ENCODE measurements at regions not wholly inside any gene's neighbourhood (a gene's known extent, or its start where the extent isn't known, plus 50 kb on each side); places are given as distances from the start of the nearest gene placed in this dataset.

DNA sequence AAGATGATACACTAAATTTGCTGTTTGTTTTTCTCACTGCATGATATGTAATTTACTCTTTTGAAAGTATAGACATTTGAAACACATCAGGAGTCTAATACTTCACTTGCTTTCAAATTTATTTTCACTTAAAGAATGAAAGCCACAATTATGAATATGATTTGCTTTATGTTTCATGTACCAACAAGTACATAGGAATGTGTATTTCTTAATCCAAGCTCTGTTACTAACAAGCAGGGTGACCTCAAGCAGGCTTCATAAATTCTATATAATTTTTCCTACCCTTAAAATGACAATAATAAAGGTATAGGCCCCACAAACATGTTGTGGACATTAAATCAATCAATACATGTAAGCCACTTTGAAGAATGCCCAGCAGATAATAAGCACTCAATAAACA is 170.2 kb upstream of the P2RY1 start:
- Histone ChIP-seq H3K4me2 (ENCODE audit: low read length, poor library complexity, severe bottlenecking) (no peak overlapping the region), H3K14ac (ENCODE audit: low read length in 2 of 2) (no peak overlapping the region), H3K27ac (ENCODE audit: low read length, poor library complexity, severe bottlenecking) (no peak overlapping the region)

GRCh38 chr3:152667267-152667666 is 167.7 kb upstream of the P2RY1 start:
- Histone ChIP-seq H4K8ac (ENCODE audit: low read length) (no peak overlapping the region), H3K14ac (ENCODE audit: low read length in 2 of 2) (no peak overlapping the region), H2AK5ac (ENCODE audit: low read length, severe bottlenecking) (no peak overlapping the region), H2BK5ac (ENCODE audit: low read depth, low read length, poor library complexity, severe bottlenecking) (no peak overlapping the region), H4K91ac (ENCODE audit: low read length) (no peak overlapping the region), H3K79me1 (replicated peaks; ENCODE audit: low read length, poor library complexity, severe bottlenecking) (no peaks in the 10 kb centered on the region), H2BK15ac (ENCODE audit: low read depth, poor library complexity, severe bottlenecking) (no peak overlapping the region), H3K27me3 (ENCODE audit: control insufficient read depth in 1 of 2, insufficient read depth in 1 of 2, low read length in 2 of 2) (no peaks in the 10 kb centered on the region), H2BK12ac (ENCODE audit: low read length in 2 of 2) (no peak overlapping the region), H3K4me1 (ENCODE audit: control insufficient read depth, insufficient read depth, low read depth, low read length) (no peaks in the 10 kb centered on the region), H3K9me3 (ENCODE audit: control insufficient read depth, low read length) (no peaks in the 10 kb centered on the region), H2AFZ (ENCODE audit: low read depth, low read length) (no peak overlapping the region), H2BK120ac (ENCODE audit: low read depth, low read length) (no peak overlapping the region), H3K23ac (ENCODE audit: low read length in 2 of 2) (no peak overlapping the region), H3K4me2 (ENCODE audit: low read length, poor library complexity, severe bottlenecking) (no peak overlapping the region), H3K36me3 (ENCODE audit: control insufficient read depth in 1 of 2, insufficient read depth in 2 of 2, low read depth in 1 of 2, low read length in 2 of 2) (no peaks in the 10 kb centered on the region), H3K9ac (ENCODE audit: low read length) (no peak overlapping the region), H3K18ac (ENCODE audit: low read depth in 1 of 2, low read length in 2 of 2) (no peak overlapping the region), H3K4me3 (ENCODE audit: insufficient read depth in 1 of 2, low read depth in 1 of 2, low read length in 2 of 2) (no peak overlapping the region), H3K27ac (ENCODE audit: low read length, poor library complexity, severe bottlenecking) (no peak overlapping the region), H3K4ac (ENCODE audit: low read depth in 1 of 2, low read length in 2 of 2) (no peak overlapping the region)
- no peak for DNase-seq

More for the DNA sequence above, 170.2 kb upstream of the P2RY1 start:
- no peak overlapping the region for H2BK5ac ChIP-seq (ENCODE audit: low read depth, low read length, poor library complexity, severe bottlenecking)
- H3K23ac ChIP-seq (ENCODE audit: low read length in 2 of 2): no peak overlapping the region
- no peak overlapping the region for H3K4me3 ChIP-seq (ENCODE audit: insufficient read depth in 1 of 2, low read depth in 1 of 2, low read length in 2 of 2)
- no peak overlapping the region for H3K9ac ChIP-seq (ENCODE audit: low read length)
- H3K36me3 ChIP-seq (ENCODE audit: control insufficient read depth in 1 of 2, insufficient read depth in 2 of 2, low read depth in 1 of 2, low read length in 2 of 2): no peaks in the 10 kb centered on the region
- H3K4ac ChIP-seq (ENCODE audit: low read depth in 1 of 2, low read length in 2 of 2): no peak overlapping the region
- no peak overlapping the region for H4K8ac ChIP-seq (ENCODE audit: low read length)
- no peak overlapping the region for H2BK12ac ChIP-seq (ENCODE audit: low read length in 2 of 2)
- H3K18ac ChIP-seq (ENCODE audit: low read depth in 1 of 2, low read length in 2 of 2): no peak overlapping the region
- peaks cover 4% of the 10 kb centered on the region for H3K9me3 ChIP-seq (ENCODE audit: control insufficient read depth, low read length)
- H2BK15ac ChIP-seq (ENCODE audit: low read depth, poor library complexity, severe bottlenecking): no peak overlapping the region
- no peaks in the 10 kb centered on the region for H3K27me3 ChIP-seq (ENCODE audit: control insufficient read depth in 1 of 2, insufficient read depth in 1 of 2, low read length in 2 of 2)
- no peak overlapping the region for H2AFZ ChIP-seq (ENCODE audit: low read depth, low read length)
- H4K91ac ChIP-seq (ENCODE audit: low read length): no peak overlapping the region
- H3K79me1 ChIP-seq (replicated peaks; ENCODE audit: low read length, poor library complexity, severe bottlenecking): no peaks in the 10 kb centered on the region
- no peaks in the 10 kb centered on the region for H3K4me1 ChIP-seq (ENCODE audit: control insufficient read depth, insufficient read depth, low read depth, low read length)
- H2BK120ac ChIP-seq (ENCODE audit: low read depth, low read length): no peak overlapping the region
- no peak for DNase-seq
- no peak overlapping the region for H2AK5ac ChIP-seq (ENCODE audit: low read length, severe bottlenecking)

DNA sequence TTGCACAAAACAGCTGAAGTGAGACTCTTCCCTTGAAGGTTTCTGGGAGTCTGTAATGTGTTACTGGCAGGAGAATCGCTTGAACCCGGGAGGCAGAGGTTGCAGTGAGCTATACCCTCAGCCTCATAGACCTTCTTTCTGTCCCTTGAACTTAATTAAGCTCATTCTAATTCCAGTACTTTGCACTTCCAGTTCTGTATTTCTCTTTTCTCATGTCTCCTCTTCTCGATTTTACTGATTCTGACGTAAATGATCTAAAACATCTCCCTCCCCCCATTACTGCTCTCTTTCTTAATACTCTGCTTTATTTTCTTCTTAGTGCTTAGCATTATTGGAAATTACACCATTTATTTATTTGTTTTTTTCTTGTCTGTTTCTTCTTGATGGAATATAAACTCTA is 165.4 kb upstream of the P2RY1 start:
- Histone ChIP-seq H3K4me3 (ENCODE audit: insufficient read depth in 1 of 2, low read depth in 1 of 2, low read length in 2 of 2) (no peak overlapping the region), H3K9ac (ENCODE audit: low read length) (no peak overlapping the region), H3K79me1 (replicated peaks; ENCODE audit: low read length, poor library complexity, severe bottlenecking) (no peaks in the 10 kb centered on the region), H3K18ac (ENCODE audit: low read depth in 1 of 2, low read length in 2 of 2) (no peak overlapping the region), H3K4me1 (ENCODE audit: control insufficient read depth, insufficient read depth, low read depth, low read length) (no peaks in the 10 kb centered on the region), H3K27me3 (ENCODE audit: control insufficient read depth in 1 of 2, insufficient read depth in 1 of 2, low read length in 2 of 2) (no peaks in the 10 kb centered on the region), H3K14ac (ENCODE audit: low read length in 2 of 2) (no peak overlapping the region), H2AFZ (ENCODE audit: low read depth, low read length) (no peak overlapping the region), H4K8ac (ENCODE audit: low read length) (no peak overlapping the region), H2BK120ac (ENCODE audit: low read depth, low read length) (no peak overlapping the region), H4K91ac (ENCODE audit: low read length) (no peak overlapping the region), H2BK5ac (ENCODE audit: low read depth, low read length, poor library complexity, severe bottlenecking) (no peak overlapping the region), H3K9me3 (ENCODE audit: control insufficient read depth, low read length) (no peaks in the 10 kb centered on the region), H3K4me2 (ENCODE audit: low read length, poor library complexity, severe bottlenecking) (no peak overlapping the region), H2AK5ac (ENCODE audit: low read length, severe bottlenecking) (no peak overlapping the region), H2BK15ac (ENCODE audit: low read depth, poor library complexity, severe bottlenecking) (no peak overlapping the region), H3K36me3 (ENCODE audit: control insufficient read depth in 1 of 2, insufficient read depth in 2 of 2, low read depth in 1 of 2, low read length in 2 of 2) (no peaks in the 10 kb centered on the region), H3K4ac (ENCODE audit: low read depth in 1 of 2, low read length in 2 of 2) (no peak overlapping the region), H3K27ac (ENCODE audit: low read length, poor library complexity, severe bottlenecking) (no peak overlapping the region), H3K23ac (ENCODE audit: low read length in 2 of 2) (no peak overlapping the region), H2BK12ac (ENCODE audit: low read length in 2 of 2) (no peak overlapping the region)
- DNase-seq: no peak
- WGBS: 99% methylated on average over 4 of the region's 4 CpGs

DNA sequence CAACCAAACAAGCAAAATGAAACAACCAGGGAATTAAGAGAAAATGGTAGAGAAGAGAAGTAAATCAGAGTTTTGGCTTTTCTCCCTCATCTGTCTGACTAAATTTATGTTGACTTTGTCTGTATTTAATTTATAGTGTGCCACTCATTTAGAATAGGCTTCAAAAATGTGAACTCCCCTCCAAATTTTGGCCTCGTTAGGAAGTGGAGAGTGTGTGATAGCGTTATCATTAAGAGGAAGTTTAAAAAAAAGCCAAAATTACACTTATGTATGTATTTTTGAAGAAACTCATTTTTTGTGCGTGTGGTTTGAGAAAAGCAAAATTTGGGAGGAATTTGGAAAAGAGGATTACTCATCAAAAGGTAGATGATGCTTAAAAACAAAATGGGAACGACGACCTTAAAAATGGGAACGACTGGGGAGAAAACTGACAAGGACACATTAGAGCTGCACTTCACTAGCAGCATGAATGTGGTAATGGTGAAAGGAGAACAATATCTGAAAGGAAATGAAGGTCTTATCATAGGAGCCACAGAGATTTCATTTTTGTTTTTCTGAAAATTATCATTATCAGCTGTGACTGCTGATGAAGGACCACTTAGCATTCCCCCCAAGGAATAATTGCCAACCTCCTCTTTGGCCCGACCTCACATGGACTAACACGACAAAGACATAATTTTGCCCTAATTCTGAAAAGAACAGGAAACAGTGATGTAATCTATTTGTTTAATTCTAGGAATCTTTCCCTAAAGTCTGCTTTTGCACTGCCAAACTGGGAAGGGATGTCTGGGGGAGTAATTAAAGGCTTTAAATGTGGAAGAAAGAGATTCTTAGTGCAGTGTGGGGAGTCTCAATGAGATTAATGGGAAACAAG is 163.2 kb upstream of the P2RY1 start:
- Histone ChIP-seq H2AFZ (ENCODE audit: low read depth, low read length) (no peak overlapping the region), H3K18ac (ENCODE audit: low read depth in 1 of 2, low read length in 2 of 2) (no peak overlapping the region), H3K27me3 (ENCODE audit: control insufficient read depth in 1 of 2, insufficient read depth in 1 of 2, low read length in 2 of 2) (no peaks in the 10 kb centered on the region), H3K36me3 (ENCODE audit: control insufficient read depth in 1 of 2, insufficient read depth in 2 of 2, low read depth in 1 of 2, low read length in 2 of 2) (no peaks in the 10 kb centered on the region), H3K23ac (ENCODE audit: low read length in 2 of 2) (no peak overlapping the region), H3K4me3 (ENCODE audit: insufficient read depth in 1 of 2, low read depth in 1 of 2, low read length in 2 of 2) (no peak overlapping the region), H2BK5ac (ENCODE audit: low read depth, low read length, poor library complexity, severe bottlenecking) (no peak overlapping the region), H3K27ac (ENCODE audit: low read length, poor library complexity, severe bottlenecking) (no peak overlapping the region), H2BK120ac (ENCODE audit: low read depth, low read length) (no peak overlapping the region), H3K79me1 (replicated peaks; ENCODE audit: low read length, poor library complexity, severe bottlenecking) (no peaks in the 10 kb centered on the region), H2BK15ac (ENCODE audit: low read depth, poor library complexity, severe bottlenecking) (no peak overlapping the region), H3K4ac (ENCODE audit: low read depth in 1 of 2, low read length in 2 of 2) (no peak overlapping the region), H3K9ac (ENCODE audit: low read length) (no peak overlapping the region), H3K4me1 (ENCODE audit: control insufficient read depth, insufficient read depth, low read depth, low read length) (no peaks in the 10 kb centered on the region), H4K91ac (ENCODE audit: low read length) (no peak overlapping the region), H3K4me2 (ENCODE audit: low read length, poor library complexity, severe bottlenecking) (no peak overlapping the region), H2BK12ac (ENCODE audit: low read length in 2 of 2) (no peak overlapping the region), H4K8ac (ENCODE audit: low read length) (no peak overlapping the region), H2AK5ac (ENCODE audit: low read length, severe bottlenecking) (no peak overlapping the region), H3K9me3 (ENCODE audit: control insufficient read depth, low read length) (no peaks in the 10 kb centered on the region), H3K14ac (ENCODE audit: low read length in 2 of 2) (no peak overlapping the region)
- WGBS: 88% methylated on average over 5 of the region's 8 CpGs
- no peak for DNase-seq
